GM23338 (cell line): ENCODE measurements at regions not wholly inside any gene's neighbourhood (a gene's known extent, or its start where the extent isn't known, plus 50 kb on each side); places are given as distances from the start of the nearest gene placed in this dataset.
A peak's percentile ranks its signal among the peaks of the same experiment; 100 is the strongest.

ENCODE experiments used
- EZH2 ChIP-seq: fragments of 200-600 bp; sonication (generic); IDR thresholded peaks from one replicate; pipeline ENCODE4 v1.8.0; 2017; ENCODE audit warnings: antibody characterized with exemption, mild to moderate bottlenecking, low read depth; ENCODE audit not compliant: unreplicated experiment
- EZH2phosphoT487 ChIP-seq: fragments of 200-600 bp; sonication (generic); IDR thresholded peaks from one replicate; pipeline ENCODE4 v1.8.1; 2018; ENCODE audit warnings: antibody characterized with exemption; ENCODE audit not compliant: unreplicated experiment
- NANOG ChIP-seq: IDR thresholded peaks from 2 replicates; pipeline ENCODE4 v1.6.1; 2016; ENCODE audit warnings: antibody characterized with exemption, borderline replicate concordance
- POLR2AphosphoS5 ChIP-seq: IDR thresholded peaks from 2 replicates; pipeline ENCODE4 v1.6.1; 2016; ENCODE audit warnings: antibody characterized with exemption, low read depth
- STAT1 ChIP-seq: IDR thresholded peaks from one replicate; pipeline ENCODE4 v1.6.1; 2016; ENCODE audit warnings: antibody characterized with exemption; ENCODE audit not compliant: unreplicated experiment
- TF ChIP-seq, protein P1 (sequence below), 2 experiments: fragments of 200-600 bp in 1 of 2; sonication (generic) in 1 of 2; conservative IDR thresholded peaks; 2 replicates each; pipeline versions ENCODE4 v1.5.1 to v1.6.1; 2016 to 2017; ENCODE audit warnings: antibody characterized with exemption in 2 of 2, low read depth in 2 of 2, mild to moderate bottlenecking in 2 of 2, moderate library complexity in 1 of 2
- TF ChIP-seq, protein P2 (sequence below): IDR thresholded peaks from one replicate; pipeline ENCODE4 v1.6.1; 2018; ENCODE audit warnings: antibody characterized with exemption; ENCODE audit not compliant: unreplicated experiment

DNA sequence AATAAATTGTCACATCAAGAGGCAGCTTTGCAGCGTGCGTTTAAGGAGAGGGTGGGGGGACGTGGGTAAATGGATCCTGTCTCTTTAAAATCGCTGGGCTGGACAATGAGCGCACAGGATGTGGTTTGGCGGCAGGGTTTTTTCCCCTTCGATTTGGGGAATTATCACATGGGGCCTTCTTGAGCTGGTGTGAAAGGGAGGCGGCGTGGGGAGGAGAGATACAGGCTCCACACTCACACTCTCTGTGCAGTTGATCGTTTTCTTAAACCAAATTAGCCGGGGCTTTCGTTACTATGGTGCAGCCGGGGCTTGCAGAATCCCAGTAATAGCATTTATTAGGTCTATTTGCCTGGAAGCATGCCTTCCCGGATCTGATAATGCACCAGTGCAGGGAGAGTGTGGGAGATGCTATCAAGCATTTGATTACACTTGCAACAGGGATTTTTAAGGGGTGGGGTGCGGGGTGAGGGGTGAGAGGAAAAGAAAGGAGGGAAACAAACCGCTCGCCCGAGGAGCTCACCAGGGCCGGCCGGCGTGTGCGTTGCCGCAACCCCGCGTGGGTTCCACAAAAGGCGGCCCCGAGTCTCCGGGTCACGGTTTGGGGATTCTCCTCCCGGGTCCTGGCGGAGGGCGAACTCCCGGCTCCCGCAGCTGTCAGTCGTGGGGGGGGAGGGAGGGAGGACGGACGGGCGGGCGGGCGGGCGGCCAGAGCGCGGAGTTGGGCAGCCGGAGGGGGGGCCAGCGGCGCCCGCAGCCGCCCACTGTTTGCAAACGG, 58.8 kb upstream of the GSE1 start:
- TF ChIP-seq, protein P1, sequence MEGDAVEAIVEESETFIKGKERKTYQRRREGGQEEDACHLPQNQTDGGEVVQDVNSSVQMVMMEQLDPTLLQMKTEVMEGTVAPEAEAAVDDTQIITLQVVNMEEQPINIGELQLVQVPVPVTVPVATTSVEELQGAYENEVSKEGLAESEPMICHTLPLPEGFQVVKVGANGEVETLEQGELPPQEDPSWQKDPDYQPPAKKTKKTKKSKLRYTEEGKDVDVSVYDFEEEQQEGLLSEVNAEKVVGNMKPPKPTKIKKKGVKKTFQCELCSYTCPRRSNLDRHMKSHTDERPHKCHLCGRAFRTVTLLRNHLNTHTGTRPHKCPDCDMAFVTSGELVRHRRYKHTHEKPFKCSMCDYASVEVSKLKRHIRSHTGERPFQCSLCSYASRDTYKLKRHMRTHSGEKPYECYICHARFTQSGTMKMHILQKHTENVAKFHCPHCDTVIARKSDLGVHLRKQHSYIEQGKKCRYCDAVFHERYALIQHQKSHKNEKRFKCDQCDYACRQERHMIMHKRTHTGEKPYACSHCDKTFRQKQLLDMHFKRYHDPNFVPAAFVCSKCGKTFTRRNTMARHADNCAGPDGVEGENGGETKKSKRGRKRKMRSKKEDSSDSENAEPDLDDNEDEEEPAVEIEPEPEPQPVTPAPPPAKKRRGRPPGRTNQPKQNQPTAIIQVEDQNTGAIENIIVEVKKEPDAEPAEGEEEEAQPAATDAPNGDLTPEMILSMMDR (conservative IDR thresholded peaks at IDR 0.05; ENCODE audit: low read depth in 2 of 2), result no peak
- TF ChIP-seq POLR2AphosphoS5, result no peak
- peak; percentile 1 for TF ChIP-seq EZH2
- TF ChIP-seq EZH2phosphoT487, result no peak
- TF ChIP-seq STAT1, result no peak
- TF ChIP-seq, protein P2, sequence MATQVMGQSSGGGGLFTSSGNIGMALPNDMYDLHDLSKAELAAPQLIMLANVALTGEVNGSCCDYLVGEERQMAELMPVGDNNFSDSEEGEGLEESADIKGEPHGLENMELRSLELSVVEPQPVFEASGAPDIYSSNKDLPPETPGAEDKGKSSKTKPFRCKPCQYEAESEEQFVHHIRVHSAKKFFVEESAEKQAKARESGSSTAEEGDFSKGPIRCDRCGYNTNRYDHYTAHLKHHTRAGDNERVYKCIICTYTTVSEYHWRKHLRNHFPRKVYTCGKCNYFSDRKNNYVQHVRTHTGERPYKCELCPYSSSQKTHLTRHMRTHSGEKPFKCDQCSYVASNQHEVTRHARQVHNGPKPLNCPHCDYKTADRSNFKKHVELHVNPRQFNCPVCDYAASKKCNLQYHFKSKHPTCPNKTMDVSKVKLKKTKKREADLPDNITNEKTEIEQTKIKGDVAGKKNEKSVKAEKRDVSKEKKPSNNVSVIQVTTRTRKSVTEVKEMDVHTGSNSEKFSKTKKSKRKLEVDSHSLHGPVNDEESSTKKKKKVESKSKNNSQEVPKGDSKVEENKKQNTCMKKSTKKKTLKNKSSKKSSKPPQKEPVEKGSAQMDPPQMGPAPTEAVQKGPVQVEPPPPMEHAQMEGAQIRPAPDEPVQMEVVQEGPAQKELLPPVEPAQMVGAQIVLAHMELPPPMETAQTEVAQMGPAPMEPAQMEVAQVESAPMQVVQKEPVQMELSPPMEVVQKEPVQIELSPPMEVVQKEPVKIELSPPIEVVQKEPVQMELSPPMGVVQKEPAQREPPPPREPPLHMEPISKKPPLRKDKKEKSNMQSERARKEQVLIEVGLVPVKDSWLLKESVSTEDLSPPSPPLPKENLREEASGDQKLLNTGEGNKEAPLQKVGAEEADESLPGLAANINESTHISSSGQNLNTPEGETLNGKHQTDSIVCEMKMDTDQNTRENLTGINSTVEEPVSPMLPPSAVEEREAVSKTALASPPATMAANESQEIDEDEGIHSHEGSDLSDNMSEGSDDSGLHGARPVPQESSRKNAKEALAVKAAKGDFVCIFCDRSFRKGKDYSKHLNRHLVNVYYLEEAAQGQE, result no peak
- no peak for TF ChIP-seq NANOG
